ENCODE measurements at regions not wholly inside any gene's neighbourhood (a gene's known extent, or its start where the extent isn't known, plus 50 kb on each side); places are given as distances from the start of the nearest gene placed in this dataset.

DNA sequence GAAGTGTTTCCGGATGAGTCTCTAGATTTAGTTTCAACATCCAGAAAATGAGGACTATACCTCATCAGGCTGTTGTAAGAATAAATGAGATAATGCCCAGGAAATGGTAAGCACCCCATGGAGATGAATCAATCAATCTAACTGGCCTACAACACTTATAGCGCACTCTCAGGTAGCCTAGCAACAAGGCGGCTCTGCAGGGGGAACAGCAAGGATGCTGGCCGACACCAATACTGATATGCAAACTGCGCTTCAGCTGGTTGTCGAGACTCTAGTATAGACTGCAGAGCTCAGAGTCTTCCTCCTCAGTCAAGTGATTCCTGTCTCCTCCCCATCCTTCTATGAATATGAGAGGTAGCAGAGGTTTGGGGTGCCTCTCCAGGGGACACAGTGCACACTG, 218.8 kb upstream of the WWC1 start:
- TF ChIP-seq EZH2 (IDR thresholded peaks at IDR 0.05; ENCODE audit: borderline replicate concordance, insufficient read depth, low read length, poor library complexity, severe bottlenecking), result no peak
- TF ChIP-seq, protein P1, sequence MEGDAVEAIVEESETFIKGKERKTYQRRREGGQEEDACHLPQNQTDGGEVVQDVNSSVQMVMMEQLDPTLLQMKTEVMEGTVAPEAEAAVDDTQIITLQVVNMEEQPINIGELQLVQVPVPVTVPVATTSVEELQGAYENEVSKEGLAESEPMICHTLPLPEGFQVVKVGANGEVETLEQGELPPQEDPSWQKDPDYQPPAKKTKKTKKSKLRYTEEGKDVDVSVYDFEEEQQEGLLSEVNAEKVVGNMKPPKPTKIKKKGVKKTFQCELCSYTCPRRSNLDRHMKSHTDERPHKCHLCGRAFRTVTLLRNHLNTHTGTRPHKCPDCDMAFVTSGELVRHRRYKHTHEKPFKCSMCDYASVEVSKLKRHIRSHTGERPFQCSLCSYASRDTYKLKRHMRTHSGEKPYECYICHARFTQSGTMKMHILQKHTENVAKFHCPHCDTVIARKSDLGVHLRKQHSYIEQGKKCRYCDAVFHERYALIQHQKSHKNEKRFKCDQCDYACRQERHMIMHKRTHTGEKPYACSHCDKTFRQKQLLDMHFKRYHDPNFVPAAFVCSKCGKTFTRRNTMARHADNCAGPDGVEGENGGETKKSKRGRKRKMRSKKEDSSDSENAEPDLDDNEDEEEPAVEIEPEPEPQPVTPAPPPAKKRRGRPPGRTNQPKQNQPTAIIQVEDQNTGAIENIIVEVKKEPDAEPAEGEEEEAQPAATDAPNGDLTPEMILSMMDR (IDR thresholded peaks at IDR 0.05; ENCODE audit: poor library complexity, severe bottlenecking), result no peak
- TF ChIP-seq, protein P2, sequence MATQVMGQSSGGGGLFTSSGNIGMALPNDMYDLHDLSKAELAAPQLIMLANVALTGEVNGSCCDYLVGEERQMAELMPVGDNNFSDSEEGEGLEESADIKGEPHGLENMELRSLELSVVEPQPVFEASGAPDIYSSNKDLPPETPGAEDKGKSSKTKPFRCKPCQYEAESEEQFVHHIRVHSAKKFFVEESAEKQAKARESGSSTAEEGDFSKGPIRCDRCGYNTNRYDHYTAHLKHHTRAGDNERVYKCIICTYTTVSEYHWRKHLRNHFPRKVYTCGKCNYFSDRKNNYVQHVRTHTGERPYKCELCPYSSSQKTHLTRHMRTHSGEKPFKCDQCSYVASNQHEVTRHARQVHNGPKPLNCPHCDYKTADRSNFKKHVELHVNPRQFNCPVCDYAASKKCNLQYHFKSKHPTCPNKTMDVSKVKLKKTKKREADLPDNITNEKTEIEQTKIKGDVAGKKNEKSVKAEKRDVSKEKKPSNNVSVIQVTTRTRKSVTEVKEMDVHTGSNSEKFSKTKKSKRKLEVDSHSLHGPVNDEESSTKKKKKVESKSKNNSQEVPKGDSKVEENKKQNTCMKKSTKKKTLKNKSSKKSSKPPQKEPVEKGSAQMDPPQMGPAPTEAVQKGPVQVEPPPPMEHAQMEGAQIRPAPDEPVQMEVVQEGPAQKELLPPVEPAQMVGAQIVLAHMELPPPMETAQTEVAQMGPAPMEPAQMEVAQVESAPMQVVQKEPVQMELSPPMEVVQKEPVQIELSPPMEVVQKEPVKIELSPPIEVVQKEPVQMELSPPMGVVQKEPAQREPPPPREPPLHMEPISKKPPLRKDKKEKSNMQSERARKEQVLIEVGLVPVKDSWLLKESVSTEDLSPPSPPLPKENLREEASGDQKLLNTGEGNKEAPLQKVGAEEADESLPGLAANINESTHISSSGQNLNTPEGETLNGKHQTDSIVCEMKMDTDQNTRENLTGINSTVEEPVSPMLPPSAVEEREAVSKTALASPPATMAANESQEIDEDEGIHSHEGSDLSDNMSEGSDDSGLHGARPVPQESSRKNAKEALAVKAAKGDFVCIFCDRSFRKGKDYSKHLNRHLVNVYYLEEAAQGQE (IDR thresholded peaks at IDR 0.05; ENCODE audit: borderline replicate concordance), result peak; percentile 54
- TF ChIP-seq SMC3 (conservative IDR thresholded peaks at IDR 0.05; ENCODE audit: poor library complexity), result peak; percentile 20
- TF ChIP-seq POLR2AphosphoS5 (IDR thresholded peaks at IDR 0.05), result peak; percentile 68
- TF ChIP-seq EP300 (conservative IDR thresholded peaks at IDR 0.05; ENCODE audit: poor library complexity, severe bottlenecking), result peak; percentile 66
- TF ChIP-seq TAF1 (IDR thresholded peaks at IDR 0.05; ENCODE audit: low read depth), result no peak
- TF ChIP-seq RAD21 (conservative IDR thresholded peaks at IDR 0.05), result no peak
- peak; percentile 31 for TF ChIP-seq MXI1 (conservative IDR thresholded peaks at IDR 0.05; ENCODE audit: poor library complexity, severe bottlenecking)
